H9 (cell line): ENCODE measurements at regions not wholly inside any gene's neighbourhood (a gene's known extent, or its start where the extent isn't known, plus 50 kb on each side); places are given as distances from the start of the nearest gene placed in this dataset.

Experiments
- DNase-seq: peaks from one replicate; pipeline ENCODE4 v3.0.0-alpha.2; 2017
- H2AFZ ChIP-seq: one replicate; pipeline ENCODE4 v1.6.1; 2013; ENCODE audit warnings: mild to moderate bottlenecking, low read length, control low read depth, moderate library complexity
- H2AK5ac ChIP-seq: 2 replicates; pipeline ENCODE4 v1.6.1; 2013; ENCODE audit warnings: low read length, control low read depth, mixed read lengths; ENCODE audit not compliant: insufficient read length
- H2BK120ac ChIP-seq: one replicate; pipeline ENCODE4 v1.6.1; 2013; ENCODE audit warnings: low read depth, mild to moderate bottlenecking, low read length, control low read depth, inconsistent platforms; ENCODE audit not compliant: poor library complexity, severe bottlenecking
- H2BK12ac ChIP-seq: 2 replicates; pipeline ENCODE4 v1.6.1; 2013; ENCODE audit warnings: low read length, control low read depth, mixed read lengths, low read depth; ENCODE audit not compliant: insufficient read length
- H2BK15ac ChIP-seq: 2 replicates; pipeline ENCODE4 v1.6.1; 2013; ENCODE audit warnings: low read depth, low read length, control low read depth
- H2BK20ac ChIP-seq: one replicate; pipeline ENCODE4 v1.6.1; 2013; ENCODE audit warnings: low read depth, mild to moderate bottlenecking, low read length, control low read depth, inconsistent platforms; ENCODE audit not compliant: poor library complexity, severe bottlenecking
- H2BK5ac ChIP-seq: 2 replicates; pipeline ENCODE4 v1.6.1; 2013; ENCODE audit warnings: low read length, control low read depth, mixed read lengths; ENCODE audit not compliant: insufficient read length
- H3K14ac ChIP-seq: 2 replicates; pipeline ENCODE4 v1.6.1; 2013; ENCODE audit warnings: low read length, control low read depth; ENCODE audit not compliant: insufficient read depth
- H3K18ac ChIP-seq: 2 replicates; pipeline ENCODE4 v1.6.1; 2013; ENCODE audit warnings: low read depth, mild to moderate bottlenecking, mixed read lengths, low read length, control low read depth; ENCODE audit not compliant: insufficient read length
- H3K23ac ChIP-seq: 2 replicates; pipeline ENCODE4 v1.6.1; 2013; ENCODE audit warnings: low read length, control low read depth, mixed read lengths, low read depth; ENCODE audit not compliant: insufficient read length
- H3K23me2 ChIP-seq: 2 replicates; pipeline ENCODE4 v1.6.1; 2013; ENCODE audit warnings: low read depth, mild to moderate bottlenecking, mixed read lengths, low read length, control low read depth; ENCODE audit not compliant: insufficient read length, poor library complexity, severe bottlenecking
- H3K27ac ChIP-seq: 2 replicates; pipeline ENCODE4 v1.5.1; 2013; ENCODE audit warnings: low read length, control low read depth, mixed read lengths, low read depth; ENCODE audit not compliant: insufficient read length
- H3K27me3 ChIP-seq: 2 replicates; pipeline ENCODE4 v1.6.1; 2013; ENCODE audit warnings: low read length, control low read depth, inconsistent platforms; ENCODE audit not compliant: insufficient read depth
- H3K4ac ChIP-seq: 2 replicates; pipeline ENCODE4 v1.6.1; 2013; ENCODE audit warnings: low read depth, mild to moderate bottlenecking, control low read depth, inconsistent platforms, low read length, moderate library complexity
- H3K4me1 ChIP-seq: 2 replicates; pipeline ENCODE4 v1.6.1; 2013; ENCODE audit warnings: low read length, control low read depth, inconsistent platforms; ENCODE audit not compliant: insufficient read depth
- H3K4me2 ChIP-seq: 2 replicates; pipeline ENCODE4 v1.6.1; 2013; ENCODE audit warnings: low read length, control low read depth, mixed read lengths; ENCODE audit not compliant: insufficient read length, insufficient read depth
- H3K56ac ChIP-seq: 2 replicates; pipeline ENCODE4 v1.6.1; 2013; ENCODE audit warnings: low read depth, mild to moderate bottlenecking, mixed read lengths, low read length, control low read depth; ENCODE audit not compliant: insufficient read length
- H3K79me1 ChIP-seq: 2 replicates; pipeline ENCODE4 v1.6.1; 2013; ENCODE audit warnings: low read depth, mild to moderate bottlenecking, moderate library complexity, low read length, control low read depth, inconsistent platforms; ENCODE audit not compliant: insufficient read depth, poor library complexity, severe bottlenecking
- H3K79me2 ChIP-seq: 2 replicates; pipeline ENCODE4 v1.6.1; 2013; ENCODE audit warnings: low read length, control low read depth, inconsistent platforms; ENCODE audit not compliant: insufficient read depth
- H3K9ac ChIP-seq: 2 replicates; pipeline ENCODE4 v1.6.1; 2013; ENCODE audit warnings: low read length, control low read depth, mixed read lengths; ENCODE audit not compliant: insufficient read length; ENCODE audit errors: extremely low read depth
- H3K9me3 ChIP-seq: one replicate; pipeline ENCODE4 v1.6.1; 2013; ENCODE audit warnings: low read depth, low read length, inconsistent platforms; ENCODE audit not compliant: control insufficient read depth
- H3T11ph ChIP-seq: one replicate; pipeline ENCODE4 v1.6.1; 2013; ENCODE audit warnings: mild to moderate bottlenecking, low read length, control low read depth, inconsistent platforms
- H4K20me1 ChIP-seq: one replicate; pipeline ENCODE4 v1.6.1; 2013; ENCODE audit not compliant: control insufficient read depth, insufficient read length, insufficient read depth
- H4K5ac ChIP-seq: 2 replicates; pipeline ENCODE4 v1.6.1; 2013; ENCODE audit warnings: low read depth, mild to moderate bottlenecking, mixed read lengths, low read length, control low read depth; ENCODE audit not compliant: insufficient read length
- H4K8ac ChIP-seq: replicated peaks from 2 replicates; pipeline ENCODE4 v1.6.1; 2013; ENCODE audit warnings: low read length, control low read depth, mixed read lengths, low read depth; ENCODE audit not compliant: insufficient read length
- H4K91ac ChIP-seq: 2 replicates; pipeline ENCODE4 v1.6.1; 2013; ENCODE audit warnings: low read depth, mild to moderate bottlenecking, moderate library complexity, mixed read lengths, low read length, control low read depth; ENCODE audit not compliant: insufficient read length
- H3K27ac Mint-ChIP-seq, 3 experiments: 2 replicates in 2 of 3; 3 replicates in 1 of 3; pipeline ENCODE4 v1.8.0; 2020 to 2021; ENCODE audit warnings: mixed read lengths in 3 of 3, mild to moderate bottlenecking in 1 of 3, moderate library complexity in 1 of 3
- H3K27me3 Mint-ChIP-seq: 2 replicates; pipeline ENCODE4 v1.8.0; 2021; ENCODE audit warnings: low read depth, mild to moderate bottlenecking, moderate library complexity, mixed read lengths
- H3K36me3 Mint-ChIP-seq, 3 experiments: 2 replicates in 2 of 3; 3 replicates in 1 of 3; pipeline ENCODE4 v1.8.0; 2020 to 2021; ENCODE audit warnings: low read depth in 3 of 3, mixed read lengths in 3 of 3; ENCODE audit not compliant: insufficient read depth in 1 of 3
- H3K4me1 Mint-ChIP-seq, 2 experiments: 2 replicates each; pipeline ENCODE4 v1.8.0; 2020; ENCODE audit warnings: mixed read lengths in 2 of 2
- H3K4me3 Mint-ChIP-seq, 2 experiments: 2 replicates in 1 of 2; 3 replicates in 1 of 2; pipeline ENCODE4 v1.8.0; 2020 to 2021; ENCODE audit warnings: mild to moderate bottlenecking in 2 of 2, mixed read lengths in 2 of 2, moderate library complexity in 1 of 2
- H3K9me3 Mint-ChIP-seq, 2 experiments: 2 replicates in 1 of 2; 3 replicates in 1 of 2; pipeline ENCODE4 v1.8.0; 2020; ENCODE audit warnings: mild to moderate bottlenecking in 2 of 2, mixed read lengths in 2 of 2, moderate library complexity in 1 of 2
- WGBS: extraction: QIAGEN DNeasy Blood & Tissue Kit; methylation state at CpG from one replicate; pipeline ENCODE4 v1.1.7; 2013; ENCODE audit warnings: missing lambda C conversion rate, low lambda C conversion rate, mixed read lengths; ENCODE audit not compliant: insufficient read length; ENCODE audit errors: extremely low coverage; 5-methylcytosine and 5-hydroxymethylcytosine counted together
- TF ChIP-seq, protein P1 (sequence below): fragments of 200-600 bp; sonication (generic); conservative IDR thresholded peaks from 3 replicates; pipeline ENCODE4 v1.8.0; 2021; ENCODE audit warnings: antibody characterized with exemption, mild to moderate bottlenecking

- Histone ChIP-seq H3K9ac (no peak overlapping the region), H3K4me1 (peaks cover 3% of the 10 kb centered on the region; the same call in 1 of the 2 replicates), H2AFZ (no peak overlapping the region), H3K23ac (no peak overlapping the region), H2BK120ac (no peak overlapping the region), H2AK5ac (no peak overlapping the region), H2BK15ac (no peak overlapping the region), H3K23me2 (no peaks in the 10 kb centered on the region), H3T11ph (no peak overlapping the region), H3K4me2 (no peak overlapping the region), H3K56ac (no peak overlapping the region), H2BK20ac (no peak overlapping the region), H2BK12ac (no peak overlapping the region), H3K18ac (no peak overlapping the region), H3K79me2 (no peaks in the 10 kb centered on the region), H4K20me1 (no peaks in the 10 kb centered on the region), H3K14ac (no peak overlapping the region), H3K9me3 (peaks cover 9% of the 10 kb centered on the region), H2BK5ac (no peak overlapping the region), H3K79me1 (no peaks in the 10 kb centered on the region), H4K8ac (no peak overlapping the region), H4K5ac (no peak overlapping the region), H3K27ac (no peak overlapping the region), H4K91ac (no peak overlapping the region), H3K27me3 (no peaks in the 10 kb centered on the region), H3K4ac (no peak overlapping the region)
- H3K4me3 Mint-ChIP-seq, result peak overlapping the region in 1 of 2 experiments; percentile 28; a peak in 2 of 5 replicates
- peaks cover 25 to 28% of the 10 kb centered on the region in 2 experiments for H3K4me1 Mint-ChIP-seq
- no peak for DNase-seq
- peaks cover 10 to 11% of the 10 kb centered on the region in 2 experiments; a peak in 4 of 5 replicates for H3K9me3 Mint-ChIP-seq
- no CpG with 5 or more reads among the region's 7 CpGs for WGBS
- peaks cover 0 to 16% (median 8%) of the 10 kb centered on the region in 3 experiments; a peak in 5 of 7 replicates for H3K36me3 Mint-ChIP-seq
- peaks cover 2% of the 10 kb centered on the region; the same call in 1 of the 2 replicates for H3K27me3 Mint-ChIP-seq
- peak overlapping the region; percentile 36 to 89 (median 67); a peak in 5 of 7 replicates for H3K27ac Mint-ChIP-seq
- TF ChIP-seq, protein P1, sequence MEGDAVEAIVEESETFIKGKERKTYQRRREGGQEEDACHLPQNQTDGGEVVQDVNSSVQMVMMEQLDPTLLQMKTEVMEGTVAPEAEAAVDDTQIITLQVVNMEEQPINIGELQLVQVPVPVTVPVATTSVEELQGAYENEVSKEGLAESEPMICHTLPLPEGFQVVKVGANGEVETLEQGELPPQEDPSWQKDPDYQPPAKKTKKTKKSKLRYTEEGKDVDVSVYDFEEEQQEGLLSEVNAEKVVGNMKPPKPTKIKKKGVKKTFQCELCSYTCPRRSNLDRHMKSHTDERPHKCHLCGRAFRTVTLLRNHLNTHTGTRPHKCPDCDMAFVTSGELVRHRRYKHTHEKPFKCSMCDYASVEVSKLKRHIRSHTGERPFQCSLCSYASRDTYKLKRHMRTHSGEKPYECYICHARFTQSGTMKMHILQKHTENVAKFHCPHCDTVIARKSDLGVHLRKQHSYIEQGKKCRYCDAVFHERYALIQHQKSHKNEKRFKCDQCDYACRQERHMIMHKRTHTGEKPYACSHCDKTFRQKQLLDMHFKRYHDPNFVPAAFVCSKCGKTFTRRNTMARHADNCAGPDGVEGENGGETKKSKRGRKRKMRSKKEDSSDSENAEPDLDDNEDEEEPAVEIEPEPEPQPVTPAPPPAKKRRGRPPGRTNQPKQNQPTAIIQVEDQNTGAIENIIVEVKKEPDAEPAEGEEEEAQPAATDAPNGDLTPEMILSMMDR, result no peak
Observed at GRCh38 chr10:57017356-57018037, 656.4 kb upstream of the ZWINT start.
